Trophoblast cell (in vitro differentiated cells and primary cell): ENCODE measurements at regions not wholly inside any gene's neighbourhood (a gene's known extent, or its start where the extent isn't known, plus 50 kb on each side); places are given as distances from the start of the nearest gene placed in this dataset.
"Not testable (repeated sequence)": the region's sequence is repeated elsewhere in the genome, so short reads cannot be mapped to it uniquely, and the experiment has no call there.

Experiments
- DNase-seq, 2 donors: peaks; one replicate each; pipeline ENCODE4 v3.0.0-alpha.2; 2016
- H2AFZ ChIP-seq: 2 replicates; pipeline ENCODE4 v1.6.1; 2013; ENCODE audit warnings: low read length, moderate library complexity, mild to moderate bottlenecking; ENCODE audit not compliant: insufficient read depth, poor library complexity
- H2AK5ac ChIP-seq: 2 replicates; pipeline ENCODE4 v1.6.1; 2013; ENCODE audit warnings: mild to moderate bottlenecking, low read length
- H2BK120ac ChIP-seq: 2 replicates; pipeline ENCODE4 v1.6.1; 2013; ENCODE audit warnings: low read length, mild to moderate bottlenecking, moderate library complexity; ENCODE audit not compliant: insufficient read depth, poor library complexity
- H2BK12ac ChIP-seq: 2 replicates; pipeline ENCODE4 v1.6.1; 2013; ENCODE audit warnings: mild to moderate bottlenecking, low read length, moderate library complexity
- H2BK5ac ChIP-seq: 2 replicates; pipeline ENCODE4 v1.6.1; 2013; ENCODE audit warnings: low read length, low read depth, moderate library complexity, mild to moderate bottlenecking; ENCODE audit not compliant: poor library complexity
- H3K14ac ChIP-seq: 2 replicates; pipeline ENCODE4 v1.6.1; 2013; ENCODE audit warnings: mild to moderate bottlenecking, low read length
- H3K18ac ChIP-seq: 2 replicates; pipeline ENCODE4 v1.6.1; 2013; ENCODE audit warnings: mild to moderate bottlenecking, low read length
- H3K23ac ChIP-seq: 2 replicates; pipeline ENCODE4 v1.6.1; 2013; ENCODE audit warnings: low read length
- H3K27ac ChIP-seq: 2 replicates; pipeline ENCODE4 v1.5.1; 2013; ENCODE audit warnings: low read depth, mild to moderate bottlenecking, inconsistent platforms, low read length, moderate library complexity
- H3K27me3 ChIP-seq: 2 replicates; pipeline ENCODE4 v1.6.1; 2013; ENCODE audit warnings: inconsistent platforms, mild to moderate bottlenecking, low read length, moderate library complexity; ENCODE audit not compliant: insufficient read depth
- H3K36me3 ChIP-seq, 2 experiments: 1 replicate in 1 of 2; 2 replicates in 1 of 2; pipeline ENCODE4 v1.6.1; 2013; ENCODE audit warnings: low read length in 2 of 2, mild to moderate bottlenecking in 2 of 2, moderate library complexity in 1 of 2; ENCODE audit not compliant: insufficient read depth in 2 of 2, control insufficient read depth in 1 of 2
- H3K4ac ChIP-seq: 2 replicates; pipeline ENCODE4 v1.6.1; 2013; ENCODE audit warnings: low read depth, mild to moderate bottlenecking, low read length, moderate library complexity
- H3K4me1 ChIP-seq, 2 experiments: 1 replicate in 1 of 2; 2 replicates in 1 of 2; pipeline ENCODE4 v1.6.1; 2013; ENCODE audit warnings: low read length in 2 of 2, mild to moderate bottlenecking in 2 of 2, moderate library complexity in 1 of 2; ENCODE audit not compliant: insufficient read depth in 2 of 2, control insufficient read depth in 1 of 2
- H3K4me2 ChIP-seq: 2 replicates; pipeline ENCODE4 v1.6.1; 2013; ENCODE audit warnings: inconsistent platforms, mild to moderate bottlenecking, low read length, moderate library complexity
- H3K4me3 ChIP-seq: 2 replicates; pipeline ENCODE4 v1.5.1; 2013; ENCODE audit warnings: mild to moderate bottlenecking, low read depth, low read length, inconsistent platforms
- H3K79me1 ChIP-seq: one replicate; pipeline ENCODE4 v1.6.1; 2013; ENCODE audit warnings: low read length
- H3K79me2 ChIP-seq: 2 replicates; pipeline ENCODE4 v1.6.1; 2013; ENCODE audit warnings: low read length, mild to moderate bottlenecking; ENCODE audit not compliant: control insufficient read depth, insufficient read depth, poor library complexity
- H3K9ac ChIP-seq: 2 replicates; pipeline ENCODE4 v1.6.1; 2013; ENCODE audit warnings: mild to moderate bottlenecking, low read length
- H3K9me3 ChIP-seq: 2 replicates; pipeline ENCODE4 v1.6.1; 2013; ENCODE audit warnings: low read depth, mild to moderate bottlenecking, control low read depth, inconsistent platforms, low read length; ENCODE audit not compliant: insufficient read depth
- H4K12ac ChIP-seq: 2 replicates; pipeline ENCODE4 v1.6.1; 2013; ENCODE audit warnings: low read depth, mild to moderate bottlenecking, low read length, moderate library complexity
- H4K8ac ChIP-seq: 2 replicates; pipeline ENCODE4 v1.6.1; 2013; ENCODE audit warnings: low read depth, mild to moderate bottlenecking, low read length, moderate library complexity
- H4K91ac ChIP-seq: one replicate; pipeline ENCODE4 v1.6.1; 2013; ENCODE audit warnings: low read depth, mild to moderate bottlenecking, low read length, moderate library complexity
- WGBS: extraction: QIAGEN DNeasy Blood & Tissue Kit; methylation state at CpG from one replicate; pipeline ENCODE4 v1.1.7; 2013; ENCODE audit warnings: missing lambda C conversion rate; ENCODE audit not compliant: insufficient read length, insufficient coverage; ENCODE audit errors: extremely low coverage; 5-methylcytosine and 5-hydroxymethylcytosine counted together

DNA sequence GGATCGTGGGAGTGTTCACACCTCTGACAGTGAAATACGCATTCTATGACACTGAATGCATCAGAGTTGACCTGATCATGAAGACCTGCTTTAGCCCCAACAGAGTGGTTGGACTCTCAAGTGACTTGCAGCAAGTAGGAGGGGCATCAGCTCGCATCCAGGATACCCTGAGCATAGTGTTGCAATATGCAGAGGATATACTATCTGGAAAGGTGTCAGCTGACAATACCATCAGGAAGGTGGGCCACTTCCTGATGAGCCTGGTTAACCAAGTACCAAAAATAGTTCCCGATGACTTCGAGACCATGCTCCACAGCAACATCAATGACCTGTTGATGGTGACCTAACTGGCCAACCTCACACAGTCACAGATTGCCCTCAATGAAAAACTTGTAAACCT lies 190.2 kb upstream of the TPTE start:
- not testable (repeated sequence) for H3K4me2 ChIP-seq, H2AFZ ChIP-seq, H3K23ac ChIP-seq, H3K36me3 ChIP-seq, H2BK5ac ChIP-seq, H3K79me1 ChIP-seq, H3K14ac ChIP-seq, DNase-seq, H4K12ac ChIP-seq, H4K8ac ChIP-seq, H3K79me2 ChIP-seq, H2BK12ac ChIP-seq, H2BK120ac ChIP-seq, H3K4me1 ChIP-seq, H3K4me3 ChIP-seq, H3K9ac ChIP-seq, H4K91ac ChIP-seq, H3K4ac ChIP-seq, H3K27ac ChIP-seq, H3K27me3 ChIP-seq, H3K18ac ChIP-seq, H2AK5ac ChIP-seq
- WGBS: no CpG with 5 or more reads among the region's 5 CpGs
- H3K9me3 ChIP-seq: peaks cover 22% of the 10 kb centered on the region

DNA sequence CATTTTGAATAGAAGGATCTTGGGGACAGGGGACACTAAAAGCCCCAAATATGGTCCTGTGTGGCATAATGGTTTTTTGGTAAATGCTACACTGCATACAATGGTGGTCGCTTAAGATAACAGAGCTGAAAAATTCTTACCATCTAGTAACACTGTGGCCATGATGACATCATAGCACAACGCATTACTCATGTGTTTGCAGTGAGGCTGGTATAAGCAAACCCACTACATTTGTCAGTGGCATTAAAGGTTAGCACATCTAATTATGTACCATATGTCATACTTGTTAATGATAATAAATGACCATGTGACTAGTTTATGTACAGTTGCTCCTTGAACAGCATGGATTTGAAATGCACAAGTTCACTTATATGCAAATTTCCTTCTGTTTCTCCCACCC lies 188.4 kb upstream of the TPTE start:
- H2BK120ac ChIP-seq, H3K36me3 ChIP-seq, DNase-seq, H3K4ac ChIP-seq, H3K9ac ChIP-seq, H4K91ac ChIP-seq, H4K8ac ChIP-seq, H2BK12ac ChIP-seq, H3K4me1 ChIP-seq, H3K23ac ChIP-seq, H2BK5ac ChIP-seq, H2AK5ac ChIP-seq, H3K4me2 ChIP-seq, H3K27me3 ChIP-seq, H3K4me3 ChIP-seq, H3K14ac ChIP-seq, H3K18ac ChIP-seq, H3K79me2 ChIP-seq, H2AFZ ChIP-seq, H3K79me1 ChIP-seq, H3K27ac ChIP-seq, H4K12ac ChIP-seq: not testable (repeated sequence)
- no CpG with 5 or more reads among the region's 2 CpGs for WGBS
- H3K9me3 ChIP-seq: peaks cover 21% of the 10 kb centered on the region

DNA sequence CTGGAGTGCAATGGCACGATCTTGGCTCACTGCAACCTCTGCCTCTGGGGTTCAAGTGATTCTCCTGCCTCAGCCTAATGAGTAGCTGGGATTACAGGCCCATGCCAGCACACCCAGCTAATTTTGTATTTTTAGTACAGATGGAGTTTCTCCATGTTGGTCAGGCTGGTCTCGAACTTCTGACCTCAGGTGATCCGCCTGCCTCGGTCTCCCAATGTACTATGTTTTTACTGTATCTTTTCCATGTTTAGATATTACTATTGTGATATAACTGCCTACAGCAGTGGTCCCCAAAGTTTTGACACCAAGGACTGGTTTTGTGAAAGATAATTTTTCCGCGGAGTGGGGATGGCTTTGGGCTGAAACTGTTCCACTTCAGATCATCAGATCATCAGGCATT lies 187.0 kb upstream of the TPTE start:
- no CpG with 5 or more reads among the region's 6 CpGs for WGBS
- peaks cover 23% of the 10 kb centered on the region for H3K9me3 ChIP-seq
- DNase-seq: not testable (repeated sequence)

DNA sequence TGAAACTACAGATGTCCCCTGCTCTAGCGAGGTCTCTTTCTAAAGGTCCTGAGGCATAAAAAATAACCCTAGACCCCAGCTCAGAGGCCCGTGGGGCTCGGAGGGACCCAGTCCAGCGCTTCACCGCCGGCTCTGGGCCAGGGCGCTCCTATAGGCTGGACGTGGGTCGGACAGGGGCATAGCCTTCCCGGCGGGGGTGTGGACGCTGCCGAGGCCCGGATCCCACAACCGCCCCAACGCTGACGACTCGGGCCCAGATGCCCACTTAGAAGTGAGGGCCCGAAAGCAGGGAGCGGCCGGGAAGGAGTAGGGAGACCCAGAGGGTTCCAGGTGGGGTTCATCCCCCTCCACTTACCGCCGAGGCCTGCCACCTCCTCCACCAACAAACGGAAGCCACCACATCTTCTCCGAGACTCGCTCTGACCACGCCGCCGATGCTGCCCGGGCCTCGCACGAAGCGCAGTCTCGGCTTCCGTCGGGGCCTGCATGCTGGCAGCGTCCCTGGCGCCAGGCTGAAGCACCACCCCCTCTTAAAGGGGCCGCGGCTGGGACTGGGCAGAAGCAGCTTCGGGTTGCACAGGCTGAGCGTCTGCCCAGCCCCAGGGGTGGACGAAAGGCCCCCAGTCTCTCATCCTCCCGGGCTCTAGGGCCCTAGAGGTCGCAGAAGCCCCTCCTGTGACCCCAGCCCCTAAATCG lies 179.0 kb upstream of the TPTE start:
- not testable (repeated sequence) for H3K23ac ChIP-seq, H3K36me3 ChIP-seq

More for the DNA sequence above, 187.0 kb upstream of the TPTE start:
- H3K36me3 ChIP-seq, H3K27ac ChIP-seq, H2AK5ac ChIP-seq, H2AFZ ChIP-seq, H2BK5ac ChIP-seq, H3K27me3 ChIP-seq, H4K8ac ChIP-seq, H4K12ac ChIP-seq, H3K4me1 ChIP-seq, H3K79me2 ChIP-seq, H4K91ac ChIP-seq, H3K4me3 ChIP-seq, H3K4ac ChIP-seq, H3K18ac ChIP-seq, H3K23ac ChIP-seq, H2BK120ac ChIP-seq, H3K4me2 ChIP-seq, H3K79me1 ChIP-seq, H3K9ac ChIP-seq, H3K14ac ChIP-seq, H2BK12ac ChIP-seq: not testable (repeated sequence)

More for the DNA sequence above, 179.0 kb upstream of the TPTE start:
- not testable (repeated sequence) for H3K14ac ChIP-seq, H2BK120ac ChIP-seq, H2BK5ac ChIP-seq, H3K9ac ChIP-seq, H3K18ac ChIP-seq, H3K79me2 ChIP-seq, H2AFZ ChIP-seq, H3K4me1 ChIP-seq, H3K4me3 ChIP-seq, H3K4me2 ChIP-seq, H3K4ac ChIP-seq, H2BK12ac ChIP-seq, H4K12ac ChIP-seq, H2AK5ac ChIP-seq, H4K91ac ChIP-seq, H3K27me3 ChIP-seq, H4K8ac ChIP-seq, DNase-seq, H3K79me1 ChIP-seq, H3K27ac ChIP-seq
- H3K9me3 ChIP-seq: peaks cover 34% of the 10 kb centered on the region
- no CpG with 5 or more reads among the region's 46 CpGs for WGBS
